Panc1 (cell line): ENCODE measurements at regions not wholly inside any gene's neighbourhood (a gene's known extent, or its start where the extent isn't known, plus 50 kb on each side); places are given as distances from the start of the nearest gene placed in this dataset.

Experiments used
- ATAC-seq: fragments of 200-7000 bp; cut with Tn5 transposase; 2 replicates; pipeline ENCODE4 v1.9.1; 2020; ENCODE audit warnings: mild to moderate bottlenecking, moderate library complexity
- BruUV-seq: library from RNA; stranded (reverse); fragments of 400-500 nt; replicated peaks from 2 replicates; lab custom pipeline; 2021; lab: Mats Ljungman, UMichigan
- CTCF ChIA-PET: fragments of 300-600 bp; sonication (Branson Sonifier 250); formaldehyde crosslinking; loops from one replicate; lab custom pipeline; 2022; ENCODE audit warnings: antibody characterized with exemption; lab: Charles Lee
- POLR2A ChIA-PET: fragments of 300-600 bp; sonication (Branson Sonifier 250); formaldehyde crosslinking; loops from one replicate; lab custom pipeline; 2022; ENCODE audit warnings: antibody characterized with exemption; lab: Charles Lee
- DNase-seq: peaks from one replicate; pipeline ENCODE4 v3.0.0-alpha.2; 2010; ENCODE audit warnings: low read depth, low spot score
- H3K27ac ChIP-seq: 2 replicates; pipeline ENCODE4 v1.5.1; 2011; ENCODE audit warnings: mild to moderate bottlenecking, low read length, inconsistent platforms
- H3K27me3 ChIP-seq: fragments of 200-500 bp; sonication (Bioruptor generic); 2 replicates; pipeline ENCODE4 v1.6.0; 2014; ENCODE audit warnings: low read length, inconsistent platforms; ENCODE audit not compliant: control insufficient read depth, insufficient read depth
- H3K36me3 ChIP-seq: fragments of 200-500 bp; sonication (Bioruptor generic); 2 replicates; pipeline ENCODE4 v1.5.1; 2014; ENCODE audit warnings: inconsistent platforms, mild to moderate bottlenecking, low read length, moderate library complexity; ENCODE audit not compliant: control insufficient read depth, insufficient read depth
- H3K4me1 ChIP-seq: 2 replicates; pipeline ENCODE4 v1.5.1; 2011; ENCODE audit warnings: inconsistent platforms, mild to moderate bottlenecking, low read length, moderate library complexity; ENCODE audit not compliant: control insufficient read depth, insufficient read depth
- H3K4me3 ChIP-seq, 2 experiments: 2 replicates each; pipeline ENCODE4 v1.5.1; 2011 to 2012; ENCODE audit warnings: low read depth in 2 of 2, low read length in 2 of 2, mild to moderate bottlenecking in 2 of 2, inconsistent platforms in 1 of 2, moderate library complexity in 1 of 2
- H3K9me3 ChIP-seq: fragments of 200-500 bp; sonication (Bioruptor generic); 2 replicates; pipeline ENCODE4 v1.5.1; 2014; ENCODE audit warnings: low read depth, mild to moderate bottlenecking, inconsistent platforms, low read length, moderate library complexity; ENCODE audit not compliant: control insufficient read depth, insufficient read depth
- POLR2AphosphoS5 ChIP-seq: IDR thresholded peaks from 2 replicates; pipeline ENCODE4 v1.6.1; 2012; ENCODE audit warnings: mild to moderate bottlenecking, low read depth, low read length, moderate library complexity
- SIN3A ChIP-seq: IDR thresholded peaks from 2 replicates; pipeline ENCODE4 v1.6.1; 2012; ENCODE audit warnings: low read depth, mild to moderate bottlenecking, low read length, moderate library complexity, borderline replicate concordance; ENCODE audit not compliant: insufficient read depth
- TCF7L2 ChIP-seq: IDR thresholded peaks from 2 replicates; pipeline ENCODE4 v1.6.1; 2011; ENCODE audit warnings: mild to moderate bottlenecking, low read depth, low read length, inconsistent platforms
- in situ Hi-C: cut with HindIII; loops from 2 replicates; pipeline ENCODE4 v1.10.0; 2016; ENCODE audit warnings: low sequenced_read_pairs, low pct_unique_long_range_greater_than_20kb
- intact Hi-C: fragments of 100-400 bp; cut with micrococcal nuclease; formaldehyde crosslinking; loops from one replicate; pipeline ENCODE4 v1.10.0; 2022; ENCODE audit not compliant: unreplicated experiment
- TF ChIP-seq, protein P1 (sequence below), 2 experiments: IDR thresholded peaks; 2 replicates each; pipeline ENCODE4 v1.6.1; 2011 to 2012; ENCODE audit warnings: low read depth in 2 of 2, control low read depth in 1 of 2, low read length in 1 of 2, mild to moderate bottlenecking in 1 of 2, moderate library complexity in 1 of 2; ENCODE audit not compliant: insufficient read depth in 1 of 2
- TF ChIP-seq, protein P2 (sequence below): fragments of 450-650 bp; IDR thresholded peaks from 2 replicates; pipeline ENCODE4 v1.5.1; 2017; ENCODE audit warnings: mild to moderate bottlenecking

DNA sequence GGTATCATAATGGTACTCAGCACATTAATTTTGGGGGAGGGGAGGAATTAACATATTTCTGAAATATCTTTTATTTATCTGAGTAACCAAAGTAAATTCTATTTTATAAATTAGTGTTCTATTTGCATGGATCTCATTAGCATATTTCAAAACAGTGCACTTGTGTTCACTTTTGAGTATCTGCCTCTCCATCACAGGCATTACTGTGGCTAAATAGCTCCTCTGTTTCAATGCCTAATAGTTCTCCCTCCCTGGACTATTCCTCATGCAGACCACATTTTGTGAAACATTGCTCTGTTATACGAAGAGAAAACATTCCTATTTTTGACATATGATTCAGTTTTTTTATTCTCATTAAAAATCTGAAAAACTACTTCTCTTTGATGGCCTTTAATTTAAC lies 1127.8 kb downstream of the TUSC7 start:
- in situ Hi-C loops (no loop called here), intact Hi-C loops (no loop called here)
- TF ChIP-seq POLR2AphosphoS5 (no peak), SIN3A (no peak), TCF7L2 (no peak)
- TF ChIP-seq, protein P1, sequence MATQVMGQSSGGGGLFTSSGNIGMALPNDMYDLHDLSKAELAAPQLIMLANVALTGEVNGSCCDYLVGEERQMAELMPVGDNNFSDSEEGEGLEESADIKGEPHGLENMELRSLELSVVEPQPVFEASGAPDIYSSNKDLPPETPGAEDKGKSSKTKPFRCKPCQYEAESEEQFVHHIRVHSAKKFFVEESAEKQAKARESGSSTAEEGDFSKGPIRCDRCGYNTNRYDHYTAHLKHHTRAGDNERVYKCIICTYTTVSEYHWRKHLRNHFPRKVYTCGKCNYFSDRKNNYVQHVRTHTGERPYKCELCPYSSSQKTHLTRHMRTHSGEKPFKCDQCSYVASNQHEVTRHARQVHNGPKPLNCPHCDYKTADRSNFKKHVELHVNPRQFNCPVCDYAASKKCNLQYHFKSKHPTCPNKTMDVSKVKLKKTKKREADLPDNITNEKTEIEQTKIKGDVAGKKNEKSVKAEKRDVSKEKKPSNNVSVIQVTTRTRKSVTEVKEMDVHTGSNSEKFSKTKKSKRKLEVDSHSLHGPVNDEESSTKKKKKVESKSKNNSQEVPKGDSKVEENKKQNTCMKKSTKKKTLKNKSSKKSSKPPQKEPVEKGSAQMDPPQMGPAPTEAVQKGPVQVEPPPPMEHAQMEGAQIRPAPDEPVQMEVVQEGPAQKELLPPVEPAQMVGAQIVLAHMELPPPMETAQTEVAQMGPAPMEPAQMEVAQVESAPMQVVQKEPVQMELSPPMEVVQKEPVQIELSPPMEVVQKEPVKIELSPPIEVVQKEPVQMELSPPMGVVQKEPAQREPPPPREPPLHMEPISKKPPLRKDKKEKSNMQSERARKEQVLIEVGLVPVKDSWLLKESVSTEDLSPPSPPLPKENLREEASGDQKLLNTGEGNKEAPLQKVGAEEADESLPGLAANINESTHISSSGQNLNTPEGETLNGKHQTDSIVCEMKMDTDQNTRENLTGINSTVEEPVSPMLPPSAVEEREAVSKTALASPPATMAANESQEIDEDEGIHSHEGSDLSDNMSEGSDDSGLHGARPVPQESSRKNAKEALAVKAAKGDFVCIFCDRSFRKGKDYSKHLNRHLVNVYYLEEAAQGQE (IDR thresholded peaks at IDR 0.05; ENCODE audit: insufficient read depth in 1 of 2, low read depth in 2 of 2, low read length in 1 of 2) = no peak
- TF ChIP-seq, protein P2, sequence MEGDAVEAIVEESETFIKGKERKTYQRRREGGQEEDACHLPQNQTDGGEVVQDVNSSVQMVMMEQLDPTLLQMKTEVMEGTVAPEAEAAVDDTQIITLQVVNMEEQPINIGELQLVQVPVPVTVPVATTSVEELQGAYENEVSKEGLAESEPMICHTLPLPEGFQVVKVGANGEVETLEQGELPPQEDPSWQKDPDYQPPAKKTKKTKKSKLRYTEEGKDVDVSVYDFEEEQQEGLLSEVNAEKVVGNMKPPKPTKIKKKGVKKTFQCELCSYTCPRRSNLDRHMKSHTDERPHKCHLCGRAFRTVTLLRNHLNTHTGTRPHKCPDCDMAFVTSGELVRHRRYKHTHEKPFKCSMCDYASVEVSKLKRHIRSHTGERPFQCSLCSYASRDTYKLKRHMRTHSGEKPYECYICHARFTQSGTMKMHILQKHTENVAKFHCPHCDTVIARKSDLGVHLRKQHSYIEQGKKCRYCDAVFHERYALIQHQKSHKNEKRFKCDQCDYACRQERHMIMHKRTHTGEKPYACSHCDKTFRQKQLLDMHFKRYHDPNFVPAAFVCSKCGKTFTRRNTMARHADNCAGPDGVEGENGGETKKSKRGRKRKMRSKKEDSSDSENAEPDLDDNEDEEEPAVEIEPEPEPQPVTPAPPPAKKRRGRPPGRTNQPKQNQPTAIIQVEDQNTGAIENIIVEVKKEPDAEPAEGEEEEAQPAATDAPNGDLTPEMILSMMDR = no peak
- POLR2A ChIA-PET = no interaction called here
- ATAC-seq = no peak
- no peaks in the 10 kb centered on the region for H3K27me3 ChIP-seq
- no peaks in the 10 kb centered on the region for H3K36me3 ChIP-seq
- H3K9me3 ChIP-seq = no peaks in the 10 kb centered on the region
- no peak for DNase-seq
- CTCF ChIA-PET = no interaction called here
- H3K4me1 ChIP-seq = no peaks in the 10 kb centered on the region
- no peak overlapping the region for H3K27ac ChIP-seq
- no peak overlapping the region for H3K4me3 ChIP-seq
- BruUV-seq = no TSS peak

DNA sequence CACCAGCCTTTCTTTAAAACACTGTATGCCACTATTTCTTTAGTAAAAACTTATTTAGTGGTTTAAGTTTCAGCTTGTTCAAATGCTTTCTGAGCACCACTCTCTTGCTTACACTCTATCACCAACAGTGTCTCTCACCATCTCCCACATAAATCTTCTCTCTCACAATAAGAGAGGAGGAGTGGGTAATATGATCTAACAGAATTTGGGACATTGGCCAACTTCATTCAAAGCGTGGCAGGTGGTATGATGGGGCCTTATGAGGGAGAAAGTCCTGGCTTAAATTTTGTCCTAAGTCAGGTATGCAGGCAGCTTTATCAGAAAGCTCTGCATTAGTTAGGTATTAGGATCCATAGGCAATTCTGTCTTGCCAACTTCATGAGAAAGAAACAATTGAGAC lies 1132.5 kb downstream of the TUSC7 start:
- Histone ChIP-seq H3K9me3 (no peaks in the 10 kb centered on the region), H3K27ac (no peak overlapping the region), H3K36me3 (no peaks in the 10 kb centered on the region; the same call in 1 of the 2 replicates), H3K4me1 (no peaks in the 10 kb centered on the region), H3K4me3 (no peak overlapping the region), H3K27me3 (no peaks in the 10 kb centered on the region)
- BruUV-seq = no TSS peak
- in situ Hi-C loops = no loop called here
- ChIA-PET CTCF (no interaction called here), POLR2A (no interaction called here)
- TF ChIP-seq SIN3A (no peak), TCF7L2 (no peak), POLR2AphosphoS5 (no peak)
- TF ChIP-seq, protein P1 (IDR thresholded peaks at IDR 0.05; ENCODE audit: insufficient read depth in 1 of 2, low read depth in 2 of 2, low read length in 1 of 2) = no peak
- TF ChIP-seq, protein P2 = no peak
- intact Hi-C loops = no loop called here
- DNase-seq (no peak), ATAC-seq (no peak)
